ENCODE measurements at regions not wholly inside any gene's neighbourhood (a gene's known extent, or its start where the extent isn't known, plus 50 kb on each side); places are given as distances from the start of the nearest gene placed in this dataset.
"Not testable (repeated sequence)": the region's sequence is repeated elsewhere in the genome, so short reads cannot be mapped to it uniquely, and the experiment has no call there.

DNA sequence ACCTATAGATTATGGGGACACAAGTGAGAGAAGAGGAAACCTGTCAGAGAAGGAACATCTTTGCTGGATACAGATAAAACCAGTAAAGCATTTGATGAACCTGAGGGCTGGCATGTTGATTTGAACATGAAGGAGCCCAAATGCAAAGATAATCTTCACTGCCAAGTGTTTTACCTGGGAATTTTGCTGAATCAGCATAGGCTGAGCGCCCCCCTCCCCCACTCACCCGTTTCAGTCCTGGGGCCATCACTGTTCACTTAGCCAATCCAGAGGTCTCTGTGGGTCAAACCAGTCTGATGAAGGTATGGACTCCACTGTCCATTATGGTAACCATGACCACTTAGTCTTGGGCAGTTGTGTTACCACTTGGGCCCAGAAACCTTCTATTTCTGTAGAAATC lies 466.0 kb upstream of the GRM7 start:
- H3K4me3 ChIP-seq (ENCODE audit: low read depth, low read length), result no peak overlapping the region
- TF ChIP-seq, protein P1, sequence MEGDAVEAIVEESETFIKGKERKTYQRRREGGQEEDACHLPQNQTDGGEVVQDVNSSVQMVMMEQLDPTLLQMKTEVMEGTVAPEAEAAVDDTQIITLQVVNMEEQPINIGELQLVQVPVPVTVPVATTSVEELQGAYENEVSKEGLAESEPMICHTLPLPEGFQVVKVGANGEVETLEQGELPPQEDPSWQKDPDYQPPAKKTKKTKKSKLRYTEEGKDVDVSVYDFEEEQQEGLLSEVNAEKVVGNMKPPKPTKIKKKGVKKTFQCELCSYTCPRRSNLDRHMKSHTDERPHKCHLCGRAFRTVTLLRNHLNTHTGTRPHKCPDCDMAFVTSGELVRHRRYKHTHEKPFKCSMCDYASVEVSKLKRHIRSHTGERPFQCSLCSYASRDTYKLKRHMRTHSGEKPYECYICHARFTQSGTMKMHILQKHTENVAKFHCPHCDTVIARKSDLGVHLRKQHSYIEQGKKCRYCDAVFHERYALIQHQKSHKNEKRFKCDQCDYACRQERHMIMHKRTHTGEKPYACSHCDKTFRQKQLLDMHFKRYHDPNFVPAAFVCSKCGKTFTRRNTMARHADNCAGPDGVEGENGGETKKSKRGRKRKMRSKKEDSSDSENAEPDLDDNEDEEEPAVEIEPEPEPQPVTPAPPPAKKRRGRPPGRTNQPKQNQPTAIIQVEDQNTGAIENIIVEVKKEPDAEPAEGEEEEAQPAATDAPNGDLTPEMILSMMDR (IDR thresholded peaks at IDR 0.05; ENCODE audit: borderline replicate concordance, insufficient read depth, low read depth, low read length), result no peak

DNA sequence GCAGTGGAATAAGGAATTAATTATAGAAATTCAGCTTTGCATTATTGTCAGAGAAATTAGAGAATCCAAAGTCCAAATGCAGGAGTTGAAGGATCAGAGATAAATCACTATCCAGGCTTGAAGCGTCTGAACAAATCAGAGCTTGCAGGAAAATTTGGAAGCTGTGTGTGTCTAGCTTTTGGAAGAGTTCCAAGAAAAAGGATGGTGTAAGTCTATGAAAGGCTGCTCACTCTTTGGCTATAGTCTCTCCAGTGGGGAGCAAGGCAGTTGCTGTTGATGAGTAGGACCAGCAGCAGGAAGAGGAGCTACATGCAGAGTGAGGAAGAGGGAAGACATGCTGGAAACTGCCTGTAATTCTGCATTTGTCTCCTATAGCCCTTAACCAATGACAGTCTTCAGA lies 464.3 kb upstream of the GRM7 start:
- TF ChIP-seq, protein P1 (IDR thresholded peaks at IDR 0.05; ENCODE audit: borderline replicate concordance, insufficient read depth, low read depth, low read length), result no peak
- H3K4me3 ChIP-seq (ENCODE audit: low read depth, low read length), result no peak overlapping the region

DNA sequence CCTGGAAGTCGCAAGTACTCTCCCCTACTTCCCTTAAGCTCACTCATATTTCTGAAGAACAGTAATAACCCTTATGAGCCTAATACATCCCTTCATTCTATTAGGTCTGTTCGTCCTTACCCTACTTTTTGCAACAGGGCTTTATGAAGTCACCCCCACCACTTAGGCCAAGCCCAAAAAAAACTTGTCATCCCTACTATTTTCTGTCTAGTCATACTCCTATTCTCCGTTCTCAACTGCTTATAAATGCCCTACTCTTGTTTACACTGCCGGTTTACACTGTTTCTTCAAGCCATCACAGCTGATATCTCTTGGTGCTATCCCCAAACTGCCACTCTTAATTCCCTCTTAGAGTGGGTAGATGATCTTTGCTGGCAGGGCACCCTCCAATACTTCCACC lies 458.2 kb upstream of the GRM7 start:
- not testable (repeated sequence) for H3K4me3 ChIP-seq (ENCODE audit: low read depth, low read length)

DNA sequence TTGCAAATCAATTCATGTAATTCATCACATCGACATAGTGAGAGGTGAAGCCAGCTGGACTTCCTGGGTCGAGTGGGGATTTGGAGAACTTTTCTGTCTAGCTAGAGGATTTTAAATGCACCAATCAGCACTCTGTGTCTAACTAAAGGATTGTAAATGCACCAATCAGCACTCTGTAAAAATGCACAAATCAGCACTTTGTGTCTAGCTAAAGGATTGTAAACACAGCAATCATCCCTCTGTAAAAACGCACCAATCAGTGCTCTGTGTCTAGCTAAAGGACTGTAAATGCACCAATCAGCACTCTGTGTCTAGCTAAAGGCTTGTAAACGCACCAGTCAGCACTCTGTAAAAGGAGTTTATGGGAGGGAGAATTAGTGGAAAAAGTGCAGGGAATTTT lies 454.0 kb upstream of the GRM7 start:
- not testable (repeated sequence) for H3K4me3 ChIP-seq (ENCODE audit: low read depth, low read length)

DNA sequence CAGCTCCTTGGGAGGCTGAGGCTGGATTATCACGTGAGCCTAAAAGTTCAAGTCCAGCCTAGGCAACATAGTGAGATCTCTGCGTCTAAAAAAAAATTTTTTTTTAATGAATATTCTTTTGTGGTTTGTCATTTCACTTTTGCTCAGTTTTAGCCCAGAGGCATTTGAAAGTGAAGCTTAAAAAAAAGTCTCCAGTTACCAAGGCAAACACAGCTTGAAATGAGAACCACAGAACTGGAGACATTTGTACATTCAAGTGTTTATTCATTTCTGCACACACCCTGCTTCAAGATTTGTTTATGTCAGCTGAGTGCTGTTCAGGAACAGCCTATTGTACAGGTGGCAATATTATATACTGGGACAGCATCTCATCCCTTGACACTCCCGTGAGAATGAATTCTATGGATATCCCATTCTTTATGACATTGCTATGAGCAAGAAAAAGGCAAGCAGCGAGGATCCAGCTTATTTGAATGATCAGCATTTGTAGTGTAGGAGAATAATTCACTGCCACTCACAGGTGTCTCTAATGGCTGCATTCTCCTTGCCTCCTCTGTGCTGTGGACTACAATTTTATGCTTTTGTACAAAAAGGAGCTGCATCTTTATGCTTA lies 444.8 kb upstream of the GRM7 start:
- TF ChIP-seq, protein P1 (IDR thresholded peaks at IDR 0.05; ENCODE audit: borderline replicate concordance, insufficient read depth, low read depth, low read length), result no peak
- no peak overlapping the region for H3K4me3 ChIP-seq (ENCODE audit: low read depth, low read length)

DNA sequence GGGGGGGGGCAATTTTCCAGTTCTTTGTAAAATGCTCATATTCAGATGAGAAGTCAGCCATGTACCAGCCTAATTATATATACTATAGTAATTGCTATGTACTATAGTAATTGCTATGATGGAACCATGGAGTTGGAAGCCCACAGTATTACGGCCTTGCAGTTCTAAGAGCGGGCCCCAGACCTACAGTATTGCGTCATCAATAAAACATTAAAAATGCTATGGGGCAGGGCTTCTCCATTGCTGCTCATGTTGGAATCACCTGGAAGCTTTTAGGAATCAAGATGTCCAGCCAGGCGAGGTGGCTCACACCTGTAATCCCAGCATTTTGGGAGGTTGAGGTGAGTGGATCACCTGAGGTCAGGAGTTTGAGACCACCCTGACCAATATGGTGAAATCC lies 443.7 kb upstream of the GRM7 start:
- TF ChIP-seq, protein P1 (IDR thresholded peaks at IDR 0.05; ENCODE audit: borderline replicate concordance, insufficient read depth, low read depth, low read length), result no peak
- H3K4me3 ChIP-seq (ENCODE audit: low read depth, low read length), result no peak overlapping the region

DNA sequence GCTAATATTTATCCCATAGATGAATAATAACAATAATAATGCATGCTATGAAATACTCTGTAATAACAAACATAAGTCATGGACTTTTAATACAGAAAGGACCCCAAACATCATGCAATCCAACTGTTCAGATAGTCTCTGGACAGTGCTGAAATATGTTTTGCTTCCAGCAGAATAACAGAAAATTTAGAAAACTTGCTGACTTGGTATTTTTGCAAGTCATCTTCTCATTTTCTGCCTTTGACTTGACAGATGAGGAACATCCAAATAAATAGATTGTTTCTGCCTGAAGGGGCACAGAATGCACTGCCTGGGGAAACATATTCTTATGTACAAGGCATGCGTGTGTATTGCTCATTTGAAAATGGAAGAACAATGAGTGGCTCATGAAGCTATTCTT lies 442.4 kb upstream of the GRM7 start:
- TF ChIP-seq, protein P1 (IDR thresholded peaks at IDR 0.05; ENCODE audit: borderline replicate concordance, insufficient read depth, low read depth, low read length), result no peak
- no peak overlapping the region for H3K4me3 ChIP-seq (ENCODE audit: low read depth, low read length)

DNA sequence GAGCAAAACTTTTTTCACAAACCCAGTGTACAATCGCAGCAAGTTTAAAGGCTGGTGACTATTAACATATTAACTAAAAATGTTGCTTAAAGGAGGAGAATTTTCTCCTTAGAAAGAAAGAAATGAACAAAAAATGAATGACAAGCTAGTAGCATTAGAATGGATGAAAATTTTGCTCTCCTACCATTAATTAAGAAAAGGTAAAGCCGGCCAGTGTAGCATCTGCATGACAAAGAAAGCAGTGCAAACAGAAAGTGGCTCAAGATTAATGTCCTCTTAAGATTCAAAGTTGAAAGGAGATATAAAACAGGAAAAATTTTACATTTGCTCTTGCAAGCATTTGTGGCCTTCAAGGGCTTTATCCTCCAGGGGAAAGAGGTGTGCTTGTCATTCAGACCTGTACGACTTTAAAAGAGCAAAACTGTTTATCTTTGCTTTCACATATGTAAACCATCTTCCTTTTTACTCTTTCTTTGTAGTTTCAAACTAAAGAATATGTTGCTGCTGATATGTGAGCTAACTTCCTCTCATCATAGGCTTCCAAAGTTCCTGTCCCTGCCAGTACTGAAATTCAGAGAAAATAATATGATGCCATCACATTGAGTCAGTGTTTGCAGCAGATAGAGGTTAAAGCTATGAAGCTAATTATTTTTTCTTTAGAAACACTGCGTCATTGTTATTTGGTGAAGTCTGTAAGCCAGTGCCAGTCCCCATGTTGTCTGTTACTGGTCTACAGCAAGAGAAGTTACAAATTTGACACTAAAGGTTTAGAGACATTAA lies 439.1 kb upstream of the GRM7 start:
- TF ChIP-seq, protein P1 (IDR thresholded peaks at IDR 0.05; ENCODE audit: borderline replicate concordance, insufficient read depth, low read depth, low read length), result no peak
- H3K4me3 ChIP-seq (ENCODE audit: low read depth, low read length), result no peak overlapping the region
